ENCODE measurements at regions not wholly inside any gene's neighbourhood (a gene's known extent, or its start where the extent isn't known, plus 50 kb on each side); places are given as distances from the start of the nearest gene placed in this dataset.

- TF ChIP-seq EZH2 (IDR thresholded peaks at IDR 0.05) = no peak
- no peak for TF ChIP-seq FOXP2 (optimal IDR thresholded peaks at IDR 0.05; ENCODE audit: control extremely low read depth, extremely low read length, insufficient read depth)
These were observed 1266.0 kb downstream of the BRD1 start for GRCh38 chr22:48561676-48562075.
